CD8-positive, alpha-beta memory T cell (primary cell): ENCODE measurements at regions not wholly inside any gene's neighbourhood (a gene's known extent, or its start where the extent isn't known, plus 50 kb on each side); places are given as distances from the start of the nearest gene placed in this dataset.
A peak's percentile ranks its signal among the peaks of the same experiment; 100 is the strongest.

Experiments used
- CTCF ChIA-PET: fragments of 350-600 bp; sonication (Branson Sonifier 250); formaldehyde crosslinking; loops from one replicate; lab custom pipeline; 2021; ENCODE audit warnings: antibody characterized with exemption; lab: Charles Lee
- POLR2A ChIA-PET: fragments of 350-600 bp; sonication (Branson Sonifier 250); formaldehyde crosslinking; loops from one replicate; lab custom pipeline; 2021; ENCODE audit warnings: antibody characterized with exemption; lab: Charles Lee
- DNase-seq, 5 donors: peaks; one replicate each; pipeline versions ENCODE4 v3.0.0 to v3.0.0-alpha.2; 2020 to 2022; ENCODE audit warnings: mixed read lengths in 1 of 5
- H3K27ac ChIP-seq: one replicate; pipeline ENCODE4 v1.7.0; 2013; ENCODE audit warnings: low read depth, mild to moderate bottlenecking, low read length, moderate library complexity
- H3K27me3 ChIP-seq: 2 replicates; pipeline ENCODE4 v1.7.0; 2013; ENCODE audit warnings: low read length, mild to moderate bottlenecking; ENCODE audit not compliant: insufficient read depth, poor library complexity, severe bottlenecking
- H3K36me3 ChIP-seq: 2 replicates; pipeline ENCODE4 v1.7.0; 2013; ENCODE audit warnings: mild to moderate bottlenecking, low read length, moderate library complexity; ENCODE audit not compliant: insufficient read depth
- H3K4me1 ChIP-seq: 2 replicates; pipeline ENCODE4 v1.7.0; 2013; ENCODE audit warnings: mild to moderate bottlenecking, low read length, moderate library complexity; ENCODE audit not compliant: insufficient read depth
- H3K4me3 ChIP-seq: 2 replicates; pipeline ENCODE4 v1.7.0; 2013; ENCODE audit warnings: mild to moderate bottlenecking, low read length
- H3K9me3 ChIP-seq: 2 replicates; pipeline ENCODE4 v1.7.0; 2013; ENCODE audit warnings: mild to moderate bottlenecking, low read length
- H3K27ac Mint-ChIP-seq, 8 donors: one replicate each; pipeline ENCODE4 v1.8.0; 2020 to 2021; ENCODE audit warnings: mixed read lengths in 8 of 8, mild to moderate bottlenecking in 6 of 8, inconsistent platforms in 3 of 8, moderate library complexity in 3 of 8
- H3K27me3 Mint-ChIP-seq, 2 donors: one replicate each; pipeline ENCODE4 v1.8.0; 2020 to 2021; ENCODE audit warnings: mixed read lengths in 2 of 2, mild to moderate bottlenecking in 1 of 2, moderate library complexity in 1 of 2
- H3K36me3 Mint-ChIP-seq, 3 donors: one replicate each; pipeline ENCODE4 v1.8.0; 2020 to 2021; ENCODE audit warnings: mixed read lengths in 3 of 3, inconsistent platforms in 1 of 3, mild to moderate bottlenecking in 1 of 3
- H3K4me1 Mint-ChIP-seq, 3 donors: one replicate each; pipeline ENCODE4 v1.8.0; 2020 to 2021; ENCODE audit warnings: mixed read lengths in 3 of 3, inconsistent platforms in 1 of 3, mild to moderate bottlenecking in 1 of 3
- H3K4me3 Mint-ChIP-seq, 7 donors: one replicate each; pipeline ENCODE4 v1.8.0; 2020 to 2021; ENCODE audit warnings: mixed read lengths in 7 of 7, mild to moderate bottlenecking in 6 of 7, moderate library complexity in 4 of 7, inconsistent platforms in 2 of 7
- H3K9me3 Mint-ChIP-seq, 5 donors: one replicate each; pipeline ENCODE4 v1.8.0; 2020 to 2022; ENCODE audit warnings: mixed read lengths in 5 of 5, mild to moderate bottlenecking in 3 of 5, moderate library complexity in 2 of 5, inconsistent platforms in 1 of 5

DNA sequence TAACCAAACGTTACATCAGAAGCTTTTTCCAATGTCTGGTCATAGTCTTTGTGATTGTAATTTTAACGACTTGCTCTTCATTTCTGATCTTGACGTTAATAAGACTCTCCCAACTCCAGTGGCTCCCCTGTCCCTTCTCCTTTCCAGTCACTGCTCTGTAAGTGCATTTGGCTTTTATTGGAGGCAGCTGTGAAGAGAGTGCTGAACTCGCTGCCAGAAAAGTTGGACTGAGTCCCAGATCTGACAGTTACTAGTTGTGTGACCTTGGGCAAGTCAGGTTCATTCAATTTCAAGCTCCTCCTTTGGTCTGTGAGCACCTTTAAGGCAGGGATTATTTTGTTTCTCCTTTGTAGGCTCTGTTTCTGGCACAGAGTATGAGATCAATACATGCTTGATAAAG is 109.6 kb upstream of the TSPAN2 start:
- H3K4me3 ChIP-seq: no peak overlapping the region
- DNase-seq: no peak
- Mint-ChIP-seq H3K4me3 (no peak overlapping the region), H3K36me3 (no peaks in the 10 kb centered on the region), H3K27me3 (peaks cover 15 to 41% of the 10 kb centered on the region in 2 donors), H3K4me1 (no peaks in the 10 kb centered on the region), H3K9me3 (peaks cover 0 to 14% (median 4%) of the 10 kb centered on the region in 5 donors), H3K27ac (no peak overlapping the region)
- ChIA-PET POLR2A (no interaction called here), CTCF (no interaction called here)
- H3K36me3 ChIP-seq: no peaks in the 10 kb centered on the region
- H3K27ac ChIP-seq: no peak overlapping the region
- no peaks in the 10 kb centered on the region for H3K4me1 ChIP-seq
- H3K27me3 ChIP-seq: no peaks in the 10 kb centered on the region
- H3K9me3 ChIP-seq: no peaks in the 10 kb centered on the region

DNA sequence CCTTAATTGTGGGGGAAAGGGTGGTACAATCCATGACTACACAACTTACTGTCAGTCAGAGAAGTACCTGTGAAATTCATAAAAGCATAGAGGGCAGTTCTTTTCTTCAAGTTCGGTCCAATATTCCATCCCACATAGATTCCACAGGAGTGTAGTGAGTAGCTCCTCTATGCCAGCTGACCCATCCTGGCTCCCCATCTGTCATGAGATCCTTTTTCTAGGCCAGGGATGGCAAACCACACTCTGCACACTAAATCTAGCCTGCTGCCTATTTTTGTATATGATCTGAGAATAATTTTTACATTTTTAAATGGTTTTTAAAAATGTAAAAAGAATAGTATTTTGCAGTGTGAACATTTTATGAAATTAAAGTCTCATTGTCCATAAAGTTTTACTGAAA is 107.0 kb upstream of the TSPAN2 start:
- H3K4me3 Mint-ChIP-seq: no peak overlapping the region
- no peaks in the 10 kb centered on the region for H3K9me3 Mint-ChIP-seq
- no peaks in the 10 kb centered on the region for H3K4me1 ChIP-seq
- no peak overlapping the region for H3K27ac ChIP-seq
- peaks cover 15 to 40% of the 10 kb centered on the region in 2 donors for H3K27me3 Mint-ChIP-seq
- no peak for DNase-seq
- ChIA-PET POLR2A (no interaction called here), CTCF (no interaction called here)
- H3K36me3 Mint-ChIP-seq: no peaks in the 10 kb centered on the region
- H3K4me3 ChIP-seq: no peak overlapping the region
- no peaks in the 10 kb centered on the region for H3K9me3 ChIP-seq
- no peaks in the 10 kb centered on the region for H3K36me3 ChIP-seq
- H3K4me1 Mint-ChIP-seq: no peaks in the 10 kb centered on the region
- no peak overlapping the region for H3K27ac Mint-ChIP-seq
- no peaks in the 10 kb centered on the region for H3K27me3 ChIP-seq

DNA sequence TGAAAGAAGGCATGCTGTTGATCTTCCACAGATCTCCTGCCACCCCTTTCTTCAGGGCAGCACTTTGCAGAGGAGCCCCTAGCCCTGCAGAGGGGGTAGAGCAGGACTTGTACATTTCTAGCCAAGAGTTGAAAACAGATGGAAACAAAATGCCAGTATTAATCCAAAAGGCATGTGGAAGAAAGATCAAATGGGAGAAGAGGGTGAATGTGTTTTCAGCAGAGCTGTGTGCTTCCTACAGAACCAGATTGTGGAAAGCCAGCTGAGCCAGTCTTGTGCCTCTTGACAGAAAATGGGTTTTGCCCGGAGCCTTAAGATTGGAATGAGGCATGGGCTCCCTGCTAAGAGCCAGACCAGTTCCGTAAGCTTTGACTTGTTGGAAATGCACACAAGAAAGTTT is 105.2 kb upstream of the TSPAN2 start:
- no peaks in the 10 kb centered on the region for H3K9me3 Mint-ChIP-seq
- no peaks in the 10 kb centered on the region for H3K27me3 ChIP-seq
- no peak overlapping the region for H3K27ac Mint-ChIP-seq
- no peak overlapping the region for H3K4me3 Mint-ChIP-seq
- DNase-seq: no peak
- no peaks in the 10 kb centered on the region for H3K4me1 ChIP-seq
- no peaks in the 10 kb centered on the region for H3K36me3 ChIP-seq
- H3K4me1 Mint-ChIP-seq: no peaks in the 10 kb centered on the region
- POLR2A ChIA-PET: no interaction called here
- no peaks in the 10 kb centered on the region for H3K36me3 Mint-ChIP-seq
- H3K27me3 Mint-ChIP-seq: peaks cover 14 to 39% of the 10 kb centered on the region in 2 donors
- CTCF ChIA-PET: no interaction called here
- no peaks in the 10 kb centered on the region for H3K9me3 ChIP-seq
- no peak overlapping the region for H3K27ac ChIP-seq
- no peak overlapping the region for H3K4me3 ChIP-seq

DNA sequence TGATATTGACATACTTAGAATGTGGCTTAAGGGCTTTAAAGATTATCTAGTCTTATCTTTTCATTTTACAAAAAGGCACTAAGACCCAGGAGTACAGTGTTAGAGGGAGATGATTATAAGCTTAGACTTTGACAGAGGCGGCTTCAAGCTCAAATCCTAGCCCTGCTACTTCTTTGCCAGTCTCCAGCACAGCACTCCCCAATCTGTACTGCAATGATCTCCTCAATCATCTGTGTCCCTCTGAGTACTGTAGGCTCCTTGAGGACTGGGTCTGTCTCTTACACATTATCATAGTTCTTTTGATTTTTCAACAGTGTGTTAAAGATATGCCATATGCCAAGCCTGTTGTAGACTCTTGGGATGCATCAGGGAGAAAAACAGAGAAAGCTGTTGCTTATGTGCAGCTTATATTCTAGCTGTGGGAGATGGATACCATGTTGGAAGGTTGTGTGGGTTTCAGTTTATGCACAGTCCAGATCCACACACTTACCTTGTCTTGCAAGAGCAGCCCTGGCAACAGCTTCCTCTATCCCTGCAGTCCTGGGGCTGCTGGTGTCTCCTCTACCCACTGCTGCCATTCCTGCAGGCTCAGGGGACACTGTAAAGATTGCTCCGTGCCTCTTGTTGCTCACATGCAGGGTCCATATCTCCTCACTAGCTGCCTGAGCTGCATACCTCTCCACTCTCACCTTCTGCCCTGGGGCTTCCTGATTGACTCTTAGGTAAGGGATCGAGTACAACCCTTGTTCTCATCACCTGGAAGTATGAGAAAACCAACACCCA is 103.9 kb upstream of the TSPAN2 start:
- H3K4me1 Mint-ChIP-seq: no peaks in the 10 kb centered on the region
- H3K4me3 ChIP-seq: no peak overlapping the region
- no peaks in the 10 kb centered on the region for H3K27me3 ChIP-seq
- no peak overlapping the region for H3K27ac Mint-ChIP-seq
- H3K36me3 Mint-ChIP-seq: no peaks in the 10 kb centered on the region
- CTCF ChIA-PET: no interaction called here
- no peak overlapping the region for H3K4me3 Mint-ChIP-seq
- H3K27me3 Mint-ChIP-seq: peaks cover 10 to 32% of the 10 kb centered on the region in 2 donors
- H3K27ac ChIP-seq: no peak overlapping the region
- H3K9me3 ChIP-seq: no peaks in the 10 kb centered on the region
- POLR2A ChIA-PET: no interaction called here
- DNase-seq: no peak
- H3K4me1 ChIP-seq: no peaks in the 10 kb centered on the region
- no peaks in the 10 kb centered on the region for H3K36me3 ChIP-seq
- H3K9me3 Mint-ChIP-seq: no peaks in the 10 kb centered on the region

DNA sequence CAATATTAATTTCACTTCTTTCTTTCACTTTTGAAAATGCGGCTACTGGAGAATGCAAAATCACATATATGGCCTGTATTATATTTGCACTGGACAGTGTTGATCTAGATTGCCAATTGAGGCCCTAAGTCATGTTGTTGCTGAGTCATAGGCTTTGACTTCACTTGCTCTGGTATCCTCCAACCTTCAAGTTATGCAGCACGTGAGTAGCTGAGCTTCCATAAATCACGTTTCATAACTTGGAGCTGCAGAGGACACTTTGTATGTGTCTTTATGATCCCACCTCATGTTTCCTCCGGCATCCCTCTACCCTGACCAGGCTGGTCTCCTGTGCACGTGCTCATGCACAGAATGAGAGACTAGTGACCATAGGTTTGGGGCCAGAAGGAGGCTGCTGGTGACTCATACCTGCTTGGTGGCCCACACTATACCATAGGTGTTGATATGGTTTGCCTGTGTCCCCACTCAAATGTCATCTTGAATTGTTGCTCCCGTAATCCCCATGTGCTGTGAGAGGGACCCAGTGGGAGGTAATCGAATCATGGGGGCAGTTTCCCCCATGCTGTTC is 103.0 kb upstream of the TSPAN2 start:
- peaks cover 10 to 22% of the 10 kb centered on the region in 2 donors for H3K27me3 Mint-ChIP-seq
- Histone ChIP-seq H3K27me3 (no peaks in the 10 kb centered on the region), H3K27ac (no peak overlapping the region), H3K4me3 (no peak overlapping the region), H3K36me3 (no peaks in the 10 kb centered on the region), H3K4me1 (no peaks in the 10 kb centered on the region), H3K9me3 (no peaks in the 10 kb centered on the region)
- H3K4me1 Mint-ChIP-seq: no peaks in the 10 kb centered on the region
- ChIA-PET CTCF (no interaction called here), POLR2A (no interaction called here)
- no peak overlapping the region for H3K4me3 Mint-ChIP-seq
- no peak for DNase-seq
- H3K27ac Mint-ChIP-seq: no peak overlapping the region
- H3K36me3 Mint-ChIP-seq: no peaks in the 10 kb centered on the region
- no peaks in the 10 kb centered on the region for H3K9me3 Mint-ChIP-seq

DNA sequence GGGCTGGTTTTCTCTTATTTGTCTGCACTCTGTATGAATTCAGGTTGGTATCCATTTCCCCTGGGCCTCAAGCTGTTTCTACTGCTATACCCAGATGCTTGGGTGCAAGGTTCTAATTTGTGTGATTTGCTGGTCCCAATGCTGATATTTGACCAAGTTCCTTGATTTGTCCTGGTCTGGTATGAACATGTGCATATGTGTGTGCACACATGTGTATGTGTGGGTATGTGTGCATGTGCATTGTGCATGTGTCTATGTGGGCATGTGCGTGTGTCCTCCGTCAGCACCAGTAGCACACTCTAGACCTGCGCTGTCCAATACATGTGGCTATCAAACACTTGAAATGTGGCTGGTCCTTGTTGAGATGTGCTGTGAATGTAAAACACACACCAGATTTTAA is 102.4 kb upstream of the TSPAN2 start:
- Histone ChIP-seq H3K27ac (no peak overlapping the region), H3K27me3 (no peaks in the 10 kb centered on the region), H3K9me3 (no peaks in the 10 kb centered on the region), H3K4me1 (no peaks in the 10 kb centered on the region), H3K4me3 (no peak overlapping the region), H3K36me3 (no peaks in the 10 kb centered on the region)
- H3K27ac Mint-ChIP-seq: peak overlapping the region in 1 of 8 donors; percentile 4
- H3K4me3 Mint-ChIP-seq: no peak overlapping the region
- no peaks in the 10 kb centered on the region for H3K36me3 Mint-ChIP-seq
- POLR2A ChIA-PET: no interaction called here
- peaks cover 9 to 18% of the 10 kb centered on the region in 2 donors for H3K27me3 Mint-ChIP-seq
- no peaks in the 10 kb centered on the region for H3K9me3 Mint-ChIP-seq
- no peak for DNase-seq
- CTCF ChIA-PET: no interaction called here
- H3K4me1 Mint-ChIP-seq: no peaks in the 10 kb centered on the region

DNA sequence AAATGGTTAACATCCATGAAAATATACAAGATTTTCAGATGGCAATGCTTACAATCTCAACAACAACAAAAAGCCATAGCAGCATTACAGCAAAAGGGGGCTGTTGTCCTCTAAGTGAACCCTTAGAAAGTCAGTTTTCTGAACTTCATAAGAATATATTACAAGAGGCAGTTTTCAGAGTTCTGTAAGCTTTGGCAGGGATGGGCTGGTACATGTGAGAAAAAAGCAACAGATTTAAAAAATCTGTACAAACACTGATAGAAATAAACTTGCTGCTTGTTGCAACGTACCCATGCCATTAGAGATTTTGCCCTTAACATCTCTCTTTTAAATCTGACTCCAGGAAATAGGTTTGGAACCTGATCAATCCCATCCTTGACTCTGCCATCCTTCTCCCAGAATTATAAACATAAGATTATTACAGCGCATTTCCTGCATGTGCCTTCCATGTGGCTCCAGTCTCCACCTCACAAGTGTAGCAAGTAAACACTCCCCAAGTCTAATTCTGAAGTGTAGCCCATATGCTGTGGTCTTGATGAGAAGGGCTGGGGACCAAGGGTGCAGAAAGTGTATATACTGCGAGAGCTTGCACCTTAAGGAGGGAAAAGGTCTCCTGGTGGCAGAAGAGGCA is 101.4 kb upstream of the TSPAN2 start:
- H3K27ac ChIP-seq: no peak overlapping the region
- H3K27me3 Mint-ChIP-seq: peaks cover 9 to 18% of the 10 kb centered on the region in 2 donors
- no peak overlapping the region for H3K27ac Mint-ChIP-seq
- H3K4me1 ChIP-seq: no peaks in the 10 kb centered on the region
- no peaks in the 10 kb centered on the region for H3K4me1 Mint-ChIP-seq
- no peak for DNase-seq
- H3K4me3 ChIP-seq: no peak overlapping the region
- H3K27me3 ChIP-seq: no peaks in the 10 kb centered on the region
- no peaks in the 10 kb centered on the region for H3K9me3 ChIP-seq
- ChIA-PET POLR2A (no interaction called here), CTCF (no interaction called here)
- H3K36me3 ChIP-seq: no peaks in the 10 kb centered on the region
- H3K4me3 Mint-ChIP-seq: no peak overlapping the region
- no peaks in the 10 kb centered on the region for H3K9me3 Mint-ChIP-seq
- no peaks in the 10 kb centered on the region for H3K36me3 Mint-ChIP-seq

DNA sequence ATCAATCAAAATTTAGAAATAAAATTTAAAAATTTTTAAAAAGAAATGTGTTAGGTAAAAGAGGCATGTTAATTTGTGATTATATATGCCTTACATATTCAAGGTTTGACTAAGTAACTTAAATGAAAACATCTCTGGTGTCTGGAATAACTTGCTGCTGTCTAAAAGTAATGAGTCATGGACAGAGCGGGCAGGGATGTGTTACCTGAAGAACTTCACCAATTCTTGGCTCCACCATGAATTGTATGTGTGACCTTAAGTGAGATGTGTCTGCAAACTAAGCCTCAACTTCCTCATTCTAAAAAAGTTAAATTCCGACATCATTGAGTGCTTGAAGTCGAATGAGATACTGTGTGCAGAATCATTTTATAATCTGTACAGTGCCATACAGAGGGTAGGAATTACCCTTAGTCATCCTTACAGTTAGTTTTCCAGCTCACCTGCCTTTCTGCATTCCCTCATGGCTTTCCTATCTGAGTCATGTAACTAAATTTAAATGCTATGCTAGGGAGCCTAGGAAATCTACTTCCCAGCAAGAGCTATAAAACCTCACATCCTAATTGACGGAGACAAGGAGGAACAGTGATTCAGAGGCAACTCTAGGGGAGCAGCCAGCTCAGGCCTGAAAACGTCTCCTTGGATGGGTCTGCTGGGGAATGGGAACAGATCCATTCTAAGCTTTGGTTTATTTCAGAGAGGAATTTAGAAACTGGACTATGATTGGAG is 100.7 kb upstream of the TSPAN2 start:
- Histone ChIP-seq H3K27ac (no peak overlapping the region), H3K27me3 (no peaks in the 10 kb centered on the region), H3K9me3 (no peaks in the 10 kb centered on the region), H3K36me3 (no peaks in the 10 kb centered on the region), H3K4me3 (no peak overlapping the region), H3K4me1 (no peaks in the 10 kb centered on the region)
- no peaks in the 10 kb centered on the region for H3K36me3 Mint-ChIP-seq
- H3K4me3 Mint-ChIP-seq: no peak overlapping the region
- DNase-seq: no peak
- no peak overlapping the region for H3K27ac Mint-ChIP-seq
- H3K4me1 Mint-ChIP-seq: peaks cover 0 to 5% (median under 1%) of the 10 kb centered on the region in 3 donors
- H3K27me3 Mint-ChIP-seq: peaks cover 11 to 12% of the 10 kb centered on the region in 2 donors
- ChIA-PET CTCF (no interaction called here), POLR2A (no interaction called here)
- no peaks in the 10 kb centered on the region for H3K9me3 Mint-ChIP-seq
